AG08395 (cell line): ENCODE measurements at regions not wholly inside any gene's neighbourhood (a gene's known extent, or its start where the extent isn't known, plus 50 kb on each side); places are given as distances from the start of the nearest gene placed in this dataset.

Experiments used
- DNase-seq: peaks from one replicate; pipeline ENCODE4 v3.0.0; 2012; ENCODE audit warnings: mixed read lengths, low spot score

DNA sequence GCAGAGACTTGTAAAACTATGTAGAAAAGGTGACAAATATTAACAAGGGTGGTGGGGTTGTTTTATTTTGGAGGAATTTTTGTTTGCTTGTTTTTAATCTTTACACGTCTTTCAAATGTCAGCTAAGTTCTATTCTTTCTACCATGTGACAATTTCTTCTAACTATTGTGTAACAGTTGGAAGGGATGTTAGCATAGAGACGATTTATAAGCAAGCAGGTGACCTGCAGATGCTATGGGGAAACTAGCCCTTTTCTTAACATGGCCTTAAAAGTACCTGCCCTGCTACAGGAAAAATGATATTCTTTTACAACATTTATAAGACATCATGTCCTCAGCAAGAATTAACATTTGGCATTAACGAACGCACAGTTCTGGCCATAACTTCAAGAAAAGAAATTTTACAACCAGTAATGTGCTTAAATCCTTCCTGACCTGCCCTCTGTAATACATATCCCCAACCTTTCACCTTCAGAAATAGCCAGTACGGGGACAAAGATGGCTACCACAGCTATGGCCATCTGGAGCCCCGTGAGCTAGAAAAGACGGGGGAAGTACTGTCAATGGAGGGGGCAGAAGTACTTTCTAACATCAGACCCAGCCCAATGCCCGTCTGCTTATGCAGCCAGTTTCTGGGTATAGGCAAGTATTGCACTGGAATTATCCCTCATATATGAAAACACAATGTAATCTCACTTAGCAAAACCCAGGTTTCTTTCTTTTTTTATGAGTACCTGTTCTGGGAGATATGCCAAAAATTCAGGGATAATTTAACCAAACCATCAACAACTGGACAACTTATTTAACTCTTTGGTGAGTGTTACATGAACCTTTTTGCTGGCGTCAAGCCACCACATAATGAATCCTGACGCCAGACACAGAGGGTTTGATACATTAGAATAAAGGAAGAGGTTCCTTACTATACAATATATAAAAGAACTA, 67.7 kb upstream of the NR2F2 start:
- DNase-seq = no peak

DNA sequence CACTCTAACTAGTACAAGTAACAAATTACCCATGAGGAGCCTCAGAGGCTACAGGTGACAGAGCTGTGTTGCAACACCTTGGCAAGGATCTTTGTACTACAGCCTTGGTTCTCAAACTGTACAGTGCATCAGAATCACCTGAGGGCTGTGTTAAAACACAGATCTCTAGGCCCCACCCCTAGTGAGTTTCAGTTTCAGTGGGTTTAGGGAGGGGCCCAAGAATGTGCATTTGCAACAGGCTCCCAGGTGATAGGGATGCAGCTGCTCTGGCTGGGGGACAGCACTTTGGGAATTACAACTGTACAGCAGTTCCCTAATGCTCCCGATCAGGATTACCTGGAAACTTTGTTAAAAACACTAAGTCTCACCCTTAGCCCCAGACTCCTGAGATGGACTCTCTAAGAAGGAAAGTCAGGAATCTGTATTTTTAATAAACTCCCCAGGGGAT, 66.1 kb upstream of the NR2F2 start:
- DNase-seq = no peak

DNA sequence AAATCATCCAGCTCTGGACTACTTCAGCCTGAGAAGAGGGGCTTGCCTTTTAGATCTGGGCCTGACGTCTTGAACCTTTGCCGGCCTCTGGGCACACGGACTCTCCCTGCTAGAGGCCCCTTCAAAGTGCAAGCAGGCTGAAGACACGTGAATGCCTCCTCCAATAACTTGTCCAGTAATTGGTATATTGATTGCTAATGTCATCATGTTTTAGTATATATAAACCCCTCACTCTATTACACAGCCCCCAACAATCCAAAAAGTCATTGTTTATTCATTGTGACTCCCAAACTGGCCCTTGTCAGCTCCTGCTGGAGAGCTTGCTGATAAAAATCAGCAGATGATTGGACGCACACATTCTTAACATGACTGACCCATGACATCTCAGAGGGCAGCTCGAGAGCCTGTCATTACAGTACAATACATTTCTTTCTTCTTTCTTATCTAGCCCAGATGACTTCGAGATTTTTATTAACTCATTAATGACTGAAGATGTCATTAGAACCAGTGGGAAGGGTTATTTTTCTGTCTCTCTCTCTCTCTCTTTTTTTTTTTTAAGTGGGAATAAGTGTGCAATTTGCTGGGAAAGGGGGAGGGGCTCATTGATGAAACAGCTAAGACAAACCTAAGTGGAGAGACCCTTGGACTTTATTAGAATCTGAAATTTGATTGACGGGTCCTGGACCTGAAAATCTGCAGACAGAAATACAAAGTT, 65.5 kb upstream of the NR2F2 start:
- DNase-seq = peak; percentile 36

DNA sequence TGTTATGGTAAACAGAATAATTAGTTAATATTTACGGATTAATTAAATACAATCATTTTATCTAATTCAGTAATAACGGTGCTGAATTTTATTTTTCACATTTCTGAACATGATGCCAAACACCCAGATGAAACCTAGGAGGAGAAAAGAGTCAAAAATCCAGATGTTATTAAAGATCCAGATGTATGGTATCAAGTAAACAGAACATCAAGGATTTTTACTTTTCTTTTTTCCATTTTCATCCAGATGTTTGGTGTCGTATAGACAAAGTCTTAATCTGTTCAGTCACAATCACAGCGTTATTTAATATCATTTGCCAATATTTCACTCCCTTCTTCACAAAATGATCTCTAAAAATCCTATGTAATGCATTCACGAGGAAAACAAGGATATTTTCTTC, 64.0 kb upstream of the NR2F2 start:
- no peak for DNase-seq

DNA sequence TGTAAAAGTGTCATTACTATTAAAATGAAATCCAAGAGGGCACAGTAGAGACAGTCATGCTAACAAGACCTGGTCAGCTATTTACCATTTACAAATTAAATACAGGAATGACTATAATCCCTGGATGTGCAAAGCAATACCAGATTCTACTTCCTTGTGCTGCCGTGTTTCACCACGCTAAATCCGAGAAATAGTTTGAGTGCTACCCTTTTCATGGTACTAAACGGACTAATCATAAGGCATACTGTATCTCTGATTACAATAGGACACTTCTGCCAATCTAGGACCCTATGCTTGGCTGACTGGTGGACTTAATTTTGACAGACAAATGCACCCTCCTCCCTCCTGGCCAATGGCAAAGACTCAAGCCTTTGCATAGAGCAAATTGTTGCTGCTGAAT, 63.0 kb upstream of the NR2F2 start:
- DNase-seq = no peak

DNA sequence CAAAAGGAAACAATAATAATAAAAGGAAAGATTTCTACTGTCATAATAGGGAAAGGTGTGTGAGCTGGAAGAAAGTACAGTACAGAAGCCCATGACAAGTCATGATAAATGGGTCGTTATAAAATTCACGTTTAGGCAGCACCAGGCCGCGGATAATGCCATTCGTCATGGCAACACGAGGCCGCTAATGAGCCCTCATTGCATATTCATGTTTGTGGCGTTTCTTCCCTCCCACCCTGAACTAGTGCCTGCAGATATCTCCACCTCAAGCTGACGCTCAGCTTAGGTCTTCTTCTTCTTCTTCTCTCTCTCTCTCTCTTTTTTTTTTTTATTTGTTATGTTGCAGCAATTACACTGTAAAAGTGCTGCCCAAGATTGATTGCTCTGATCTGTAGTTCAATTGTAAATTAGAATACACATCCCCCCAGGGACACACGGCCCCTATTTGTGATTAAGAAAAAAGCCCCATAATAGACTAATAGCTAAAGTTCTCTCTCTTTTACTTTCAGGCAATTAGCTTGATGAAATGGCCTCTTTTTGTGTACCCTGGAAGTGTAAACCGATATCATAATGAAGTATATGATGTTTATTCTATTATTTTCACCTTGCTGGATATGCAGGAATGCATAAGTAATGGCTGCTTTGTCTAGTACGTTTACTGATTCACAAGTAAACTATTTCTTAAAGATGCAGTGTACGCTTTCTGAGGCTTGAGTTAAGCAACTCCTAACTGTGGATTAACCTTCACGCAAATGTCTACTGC, 61.9 kb upstream of the NR2F2 start:
- DNase-seq = peak; percentile 14

DNA sequence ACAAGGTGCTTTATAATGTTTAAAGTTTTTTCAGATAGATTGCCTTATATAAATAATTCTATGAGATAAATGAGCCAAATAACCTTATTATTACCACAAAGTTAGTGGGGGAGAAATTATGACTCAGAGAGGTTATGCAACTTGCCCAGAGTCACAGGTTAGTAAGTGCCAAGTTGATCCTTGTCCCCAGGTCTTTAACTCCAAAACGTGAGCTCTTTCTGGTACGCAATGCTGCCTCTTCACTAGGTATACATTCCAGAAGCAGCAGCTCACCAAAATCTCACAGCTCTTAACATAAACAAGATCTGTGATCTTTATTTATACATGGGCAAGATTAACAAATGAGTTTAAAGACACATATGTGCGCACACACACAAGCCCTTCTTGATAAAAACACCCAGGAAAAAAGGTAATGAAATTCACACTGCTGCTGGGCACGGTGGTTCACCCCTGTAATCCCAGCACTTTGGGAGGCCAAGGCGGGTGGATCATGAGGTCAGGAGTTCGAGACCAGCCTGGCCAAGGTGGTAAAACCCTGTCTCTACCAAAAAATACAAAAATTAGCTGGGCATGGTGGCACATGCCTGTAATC, 59.8 kb upstream of the NR2F2 start:
- DNase-seq = no peak

DNA sequence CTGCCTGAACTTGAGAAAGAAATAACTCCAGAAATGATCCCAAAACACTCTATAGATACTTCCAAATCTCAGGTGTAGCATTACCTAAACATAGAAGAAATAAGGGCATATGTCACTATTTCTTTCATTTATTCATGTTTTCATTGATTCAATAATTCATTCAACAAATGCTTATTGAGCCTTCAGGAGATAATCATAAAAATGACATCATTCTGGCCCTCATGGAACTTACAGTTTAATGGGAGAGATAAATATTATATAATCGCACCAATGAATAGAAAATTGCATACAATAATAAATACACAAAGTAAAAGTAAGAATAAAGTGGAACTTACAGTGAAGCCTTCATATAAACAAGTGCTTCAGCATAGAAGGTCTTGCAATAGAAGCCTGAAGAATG, 58.1 kb upstream of the NR2F2 start:
- DNase-seq = no peak

DNA sequence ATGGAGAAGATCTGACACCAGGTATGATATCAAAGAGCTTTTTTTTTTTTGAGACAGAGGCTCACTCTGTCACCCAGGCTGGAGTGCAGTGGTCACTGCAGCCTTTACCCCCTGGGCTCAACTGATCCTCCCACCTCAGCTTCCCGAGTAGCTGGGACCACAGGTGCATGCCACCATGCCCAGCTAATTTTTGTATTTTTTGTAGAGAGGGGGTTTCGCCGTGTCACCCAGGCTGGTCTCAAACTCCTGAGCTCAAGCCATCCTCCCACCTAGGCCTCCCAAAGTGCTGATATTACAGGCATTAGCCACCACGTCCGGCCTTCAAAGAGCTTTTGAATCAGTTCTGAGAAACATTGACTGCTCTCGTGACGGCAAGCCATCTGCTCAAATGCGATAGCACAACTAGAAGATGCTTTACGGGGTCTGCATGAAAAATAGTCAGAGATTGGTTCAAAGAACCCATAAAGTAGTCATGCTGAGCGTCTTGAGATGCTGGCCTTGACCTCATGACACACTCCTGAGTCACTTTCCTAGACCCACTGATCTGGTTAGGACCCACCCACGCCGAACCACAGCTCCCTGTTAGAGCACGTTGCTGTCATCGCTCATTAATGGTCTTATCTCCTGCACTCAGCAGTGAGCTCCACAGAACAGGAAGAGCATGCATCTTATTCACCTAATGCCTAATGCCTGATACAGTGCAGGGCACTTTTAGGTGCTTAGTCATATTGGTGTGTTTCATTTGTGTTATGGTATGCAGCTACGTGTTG, 57.0 kb upstream of the NR2F2 start:
- peak; percentile 85 for DNase-seq

DNA sequence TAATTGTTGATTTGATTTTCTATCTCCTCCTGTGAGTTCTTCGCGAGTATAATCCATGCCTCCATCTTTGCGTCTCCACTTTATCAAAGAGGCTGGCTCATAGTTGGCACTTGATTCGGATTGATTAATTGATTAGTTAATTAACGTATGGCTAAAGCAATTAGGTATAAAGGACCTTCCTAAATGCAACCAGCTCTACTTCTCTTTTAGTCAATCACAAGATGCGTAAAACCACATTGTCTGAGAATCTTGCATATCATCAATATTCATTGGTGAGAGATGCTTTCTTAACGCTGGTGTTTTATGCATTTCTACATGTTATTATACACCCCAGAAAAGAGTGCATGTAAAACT, 56.4 kb upstream of the NR2F2 start:
- no peak for DNase-seq

DNA sequence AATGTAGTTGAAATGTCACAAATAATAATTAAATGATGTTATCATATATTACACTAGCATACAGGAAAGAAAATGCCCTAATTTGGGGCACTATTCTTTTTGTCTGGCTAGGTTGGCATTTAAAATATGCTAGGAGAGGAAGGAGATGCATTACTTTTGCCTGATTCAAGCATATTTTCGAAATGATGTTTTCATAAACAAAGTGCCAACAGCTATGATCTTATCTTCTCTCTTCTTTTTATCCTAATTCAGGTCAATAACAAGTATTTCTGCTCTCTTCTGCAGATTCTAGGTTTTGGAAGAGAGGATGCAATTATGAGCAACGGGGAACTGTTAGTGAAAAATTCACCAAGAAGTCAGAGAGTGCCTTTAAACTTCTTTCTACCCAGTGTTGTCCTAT, 55.8 kb upstream of the NR2F2 start:
- peak; percentile 8 for DNase-seq

DNA sequence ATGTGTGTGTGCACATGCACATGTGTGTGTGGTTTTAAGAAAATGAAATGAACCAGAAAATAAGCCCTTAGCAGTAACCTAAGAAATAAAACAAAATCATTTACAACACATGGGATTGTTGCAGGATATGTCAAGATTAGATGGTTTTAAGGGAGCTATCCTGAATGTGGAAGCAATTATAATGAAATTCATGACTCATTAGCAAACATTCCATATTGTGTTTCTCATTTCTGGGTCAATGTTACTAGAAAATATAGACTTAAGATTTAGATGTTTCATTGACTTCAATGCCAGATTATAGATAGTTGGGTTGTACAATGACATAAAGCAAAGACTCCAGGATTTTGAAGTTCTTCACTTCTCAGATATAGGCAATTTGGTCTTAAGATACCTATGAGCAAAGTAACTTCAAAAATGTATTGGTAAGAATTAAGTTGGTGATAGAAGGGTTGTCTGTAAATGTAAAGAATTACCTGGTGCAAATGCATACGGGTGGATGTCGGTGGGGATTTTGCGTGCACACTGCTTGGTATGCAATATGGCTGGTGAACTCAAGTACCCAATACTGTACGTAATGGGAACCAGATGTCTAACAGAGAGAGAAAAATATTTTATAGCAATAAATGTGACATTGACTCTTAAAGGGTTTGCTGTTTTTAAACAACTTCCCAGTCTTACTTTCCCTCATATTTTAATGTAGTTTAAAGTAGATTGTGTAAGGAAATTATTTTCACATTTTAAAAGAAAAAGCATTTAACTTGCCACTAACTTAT, 53.9 kb upstream of the NR2F2 start:
- DNase-seq = peak; percentile 70
